ENCODE measurements at regions not wholly inside any gene's neighbourhood (a gene's known extent, or its start where the extent isn't known, plus 50 kb on each side); places are given as distances from the start of the nearest gene placed in this dataset.

GRCh38 chr6:65964261-65964660, 257.2 kb upstream of the EYS start:
- Histone ChIP-seq H3K79me2 (ENCODE audit: insufficient read depth, low read length) (no peaks in the 10 kb centered on the region), H4K20me1 (ENCODE audit: insufficient read depth, low read length) (no peaks in the 10 kb centered on the region), H3K4me2 (ENCODE audit: insufficient read depth, low read length) (no peak overlapping the region), H3K27me3 (ENCODE audit: insufficient read depth, low read length, poor library complexity) (no peaks in the 10 kb centered on the region), H3K27ac (ENCODE audit: low read length) (no peak overlapping the region), H3K4me1 (ENCODE audit: insufficient read depth, low read length) (no peaks in the 10 kb centered on the region), H2AFZ (ENCODE audit: low read depth, low read length) (no peak overlapping the region), H3K4me3 (ENCODE audit: low read depth in 1 of 2, low read length in 2 of 2) (no peak overlapping the region), H3K36me3 (ENCODE audit: insufficient read depth, low read length) (no peaks in the 10 kb centered on the region), H3K9me3 (ENCODE audit: insufficient read depth, low read length, severe bottlenecking) (no peaks in the 10 kb centered on the region), H3K9ac (ENCODE audit: low read depth, low read length) (no peak overlapping the region)
- DNase-seq, result no peak
- TF ChIP-seq CTCF (IDR thresholded peaks at IDR 0.05; ENCODE audit: borderline replicate concordance, extremely low read depth, low read length, poor library complexity, severe bottlenecking), result no peak
- no peak for TF ChIP-seq EZH2 (IDR thresholded peaks at IDR 0.05; ENCODE audit: borderline replicate concordance, low read depth, low read length, severe bottlenecking)
- ATAC-seq (ENCODE audit: insufficient read depth, low read depth), result no peak

- DNase-seq, result no peak
- no peak overlapping the region for H3K9ac ChIP-seq (ENCODE audit: low read depth, low read length)
- no peak overlapping the region for H3K27ac ChIP-seq (ENCODE audit: low read length)
- TF ChIP-seq EZH2 (IDR thresholded peaks at IDR 0.05; ENCODE audit: borderline replicate concordance, low read depth, low read length, severe bottlenecking) (no peak), CTCF (IDR thresholded peaks at IDR 0.05; ENCODE audit: borderline replicate concordance, extremely low read depth, low read length, poor library complexity, severe bottlenecking) (no peak)
- no peak for ATAC-seq (ENCODE audit: insufficient read depth, low read depth)
- H2AFZ ChIP-seq (ENCODE audit: low read depth, low read length), result no peak overlapping the region
- H3K4me2 ChIP-seq (ENCODE audit: insufficient read depth, low read length), result no peak overlapping the region
- H4K20me1 ChIP-seq (ENCODE audit: insufficient read depth, low read length), result no peaks in the 10 kb centered on the region
- H3K4me3 ChIP-seq (ENCODE audit: low read depth in 1 of 2, low read length in 2 of 2), result no peak overlapping the region
- no peaks in the 10 kb centered on the region for H3K79me2 ChIP-seq (ENCODE audit: insufficient read depth, low read length)
- no peaks in the 10 kb centered on the region for H3K36me3 ChIP-seq (ENCODE audit: insufficient read depth, low read length)
- no peaks in the 10 kb centered on the region for H3K4me1 ChIP-seq (ENCODE audit: insufficient read depth, low read length)
- no peaks in the 10 kb centered on the region for H3K27me3 ChIP-seq (ENCODE audit: insufficient read depth, low read length, poor library complexity)
- no peaks in the 10 kb centered on the region for H3K9me3 ChIP-seq (ENCODE audit: insufficient read depth, low read length, severe bottlenecking)
These were observed 248.0 kb upstream of the EYS start for GRCh38 chr6:65955034-65955433.

GRCh38 chr6:65948062-65948461, 241.0 kb upstream of the EYS start:
- ATAC-seq (ENCODE audit: insufficient read depth, low read depth), result no peak
- Histone ChIP-seq H3K4me2 (ENCODE audit: insufficient read depth, low read length) (no peak overlapping the region), H4K20me1 (ENCODE audit: insufficient read depth, low read length) (no peaks in the 10 kb centered on the region), H3K27ac (ENCODE audit: low read length) (no peak overlapping the region), H3K9me3 (ENCODE audit: insufficient read depth, low read length, severe bottlenecking) (no peaks in the 10 kb centered on the region), H3K9ac (ENCODE audit: low read depth, low read length) (no peak overlapping the region), H3K4me3 (ENCODE audit: low read depth in 1 of 2, low read length in 2 of 2) (no peak overlapping the region), H3K79me2 (ENCODE audit: insufficient read depth, low read length) (no peaks in the 10 kb centered on the region), H3K4me1 (ENCODE audit: insufficient read depth, low read length) (no peaks in the 10 kb centered on the region), H3K36me3 (ENCODE audit: insufficient read depth, low read length) (no peaks in the 10 kb centered on the region), H2AFZ (ENCODE audit: low read depth, low read length) (no peak overlapping the region), H3K27me3 (ENCODE audit: insufficient read depth, low read length, poor library complexity) (no peaks in the 10 kb centered on the region)
- no peak for TF ChIP-seq CTCF (IDR thresholded peaks at IDR 0.05; ENCODE audit: borderline replicate concordance, extremely low read depth, low read length, poor library complexity, severe bottlenecking)
- no peak for TF ChIP-seq EZH2 (IDR thresholded peaks at IDR 0.05; ENCODE audit: borderline replicate concordance, low read depth, low read length, severe bottlenecking)
- DNase-seq, result no peak

- Histone ChIP-seq H3K79me2 (ENCODE audit: insufficient read depth, low read length) (no peaks in the 10 kb centered on the region), H3K4me1 (ENCODE audit: insufficient read depth, low read length) (no peaks in the 10 kb centered on the region), H3K9ac (ENCODE audit: low read depth, low read length) (no peak overlapping the region), H3K4me2 (ENCODE audit: insufficient read depth, low read length) (no peak overlapping the region), H3K27me3 (ENCODE audit: insufficient read depth, low read length, poor library complexity) (no peaks in the 10 kb centered on the region), H3K4me3 (ENCODE audit: low read depth in 1 of 2, low read length in 2 of 2) (no peak overlapping the region), H3K36me3 (ENCODE audit: insufficient read depth, low read length) (no peaks in the 10 kb centered on the region), H2AFZ (ENCODE audit: low read depth, low read length) (no peak overlapping the region), H3K9me3 (ENCODE audit: insufficient read depth, low read length, severe bottlenecking) (no peaks in the 10 kb centered on the region), H4K20me1 (ENCODE audit: insufficient read depth, low read length) (no peaks in the 10 kb centered on the region), H3K27ac (ENCODE audit: low read length) (no peak overlapping the region)
- DNase-seq (no peak), ATAC-seq (ENCODE audit: insufficient read depth, low read depth) (no peak)
- no peak for TF ChIP-seq EZH2 (IDR thresholded peaks at IDR 0.05; ENCODE audit: borderline replicate concordance, low read depth, low read length, severe bottlenecking)
- TF ChIP-seq CTCF (IDR thresholded peaks at IDR 0.05; ENCODE audit: borderline replicate concordance, extremely low read depth, low read length, poor library complexity, severe bottlenecking), result no peak
These were observed 236.5 kb upstream of the EYS start for GRCh38 chr6:65943548-65943947.
